Retina (tissue), 1 donor: ENCODE measurements at regions not wholly inside any gene's neighbourhood (a gene's known extent, or its start where the extent isn't known, plus 50 kb on each side); places are given as distances from the start of the nearest gene placed in this dataset.
A peak's percentile ranks its signal among the peaks of the same experiment; 100 is the strongest.
"Not testable (repeated sequence)": the region's sequence is repeated elsewhere in the genome, so short reads cannot be mapped to it uniquely, and the experiment has no call there.

ENCODE experiments used
- DNase-seq: peaks from one replicate; pipeline ENCODE4 v3.0.0-alpha.2; 2016

- DNase-seq = not testable (repeated sequence)
Measured at GRCh38 chr2:97431169-97431725, 158.4 kb downstream of the ANKRD36B start.

- DNase-seq = not testable (repeated sequence)
Measured at GRCh38 chr2:97422376-97422775, 167.3 kb downstream of the ANKRD36B start.

GRCh38 chr2:97406340-97406739 is 183.3 kb downstream of the ANKRD36B start:
- DNase-seq = not testable (repeated sequence)

GRCh38 chr2:97405172-97405737 is 184.4 kb downstream of the ANKRD36B start:
- not testable (repeated sequence) for DNase-seq

GRCh38 chr2:97402678-97403077 is 187.0 kb downstream of the ANKRD36B start:
- DNase-seq = not testable (repeated sequence)

GRCh38 chr2:97395691-97396090 is 194.0 kb downstream of the ANKRD36B start:
- not testable (repeated sequence) for DNase-seq

GRCh38 chr2:97385803-97386202 is 203.9 kb downstream of the ANKRD36B start:
- not testable (repeated sequence) for DNase-seq

GRCh38 chr2:97375913-97376312 is 213.8 kb downstream of the ANKRD36B start:
- not testable (repeated sequence) for DNase-seq

GRCh38 chr2:97374426-97374825 is 215.3 kb downstream of the ANKRD36B start:
- not testable (repeated sequence) for DNase-seq

- DNase-seq = not testable (repeated sequence)
Measured at GRCh38 chr2:97363159-97363558, 226.5 kb downstream of the ANKRD36B start.

GRCh38 chr2:97359861-97360584 is 229.7 kb downstream of the ANKRD36B start:
- no peak for DNase-seq

GRCh38 chr2:97355887-97356286 is 233.8 kb downstream of the ANKRD36B start:
- DNase-seq = peak; percentile 4

- DNase-seq = no peak
Measured at GRCh38 chr2:97355176-97355575, 234.5 kb downstream of the ANKRD36B start.

GRCh38 chr2:97354576-97354975 is 235.1 kb downstream of the ANKRD36B start:
- peak; percentile 10 for DNase-seq

GRCh38 chr2:97348841-97349240 is 235.9 kb downstream of the ANKRD36 start:
- DNase-seq = no peak

GRCh38 chr2:97348265-97348664 is 235.3 kb downstream of the ANKRD36 start:
- no peak for DNase-seq

GRCh38 chr2:97344937-97345336 is 232.0 kb downstream of the ANKRD36 start:
- not testable (repeated sequence) for DNase-seq

GRCh38 chr2:97333674-97334073 is 220.7 kb downstream of the ANKRD36 start:
- not testable (repeated sequence) for DNase-seq

- not testable (repeated sequence) for DNase-seq
Measured at GRCh38 chr2:97332184-97332583, 219.2 kb downstream of the ANKRD36 start.

- DNase-seq = not testable (repeated sequence)
Measured at GRCh38 chr2:97321936-97322713, 209.2 kb downstream of the ANKRD36 start.

- not testable (repeated sequence) for DNase-seq
Measured at GRCh38 chr2:97315358-97315757, 202.4 kb downstream of the ANKRD36 start.

- DNase-seq = peak; percentile 1
Measured at GRCh38 chr2:97312426-97312825, 199.5 kb downstream of the ANKRD36 start.

GRCh38 chr2:97305426-97305825 is 192.5 kb downstream of the ANKRD36 start:
- not testable (repeated sequence) for DNase-seq
